Stimulated activated CD8-positive, alpha-beta memory T cell treated with anti-CD3 and anti-CD28 coated beads, Interleukin-15, amount 100 ng/mL, for 1 hour (primary cell): ENCODE measurements at regions not wholly inside any gene's neighbourhood (a gene's known extent, or its start where the extent isn't known, plus 50 kb on each side); places are given as distances from the start of the nearest gene placed in this dataset.

Source experiments
- DNase-seq: peaks from one replicate; pipeline ENCODE4 v3.0.0-alpha.2; 2020; ENCODE audit warnings: low read depth

GRCh38 chr2:136373841-136374240 lies 255.9 kb upstream of the CXCR4 start:
- DNase-seq = no peak

- DNase-seq = no peak
Observed at GRCh38 chr2:136373029-136373428, 255.1 kb upstream of the CXCR4 start.

GRCh38 chr2:136363900-136364299 lies 246.0 kb upstream of the CXCR4 start:
- no peak for DNase-seq

- DNase-seq = no peak
Observed at GRCh38 chr2:136363470-136363869, 245.5 kb upstream of the CXCR4 start.

- no peak for DNase-seq
Observed at GRCh38 chr2:136362676-136363390, 244.9 kb upstream of the CXCR4 start.

GRCh38 chr2:136361521-136361920 lies 243.6 kb upstream of the CXCR4 start:
- no peak for DNase-seq

GRCh38 chr2:136360790-136361189 lies 242.8 kb upstream of the CXCR4 start:
- DNase-seq = no peak

- no peak for DNase-seq
Observed at GRCh38 chr2:136359121-136359965, 241.4 kb upstream of the CXCR4 start.

- DNase-seq = no peak
Observed at GRCh38 chr2:136358576-136358975, 240.6 kb upstream of the CXCR4 start.

- DNase-seq = no peak
Observed at GRCh38 chr2:136357007-136357380, 239.0 kb upstream of the CXCR4 start.

GRCh38 chr2:136356125-136357006 lies 238.4 kb upstream of the CXCR4 start:
- no peak for DNase-seq

- DNase-seq = no peak
Observed at GRCh38 chr2:136351684-136352083, 233.7 kb upstream of the CXCR4 start.

GRCh38 chr2:136347981-136348380 lies 230.0 kb upstream of the CXCR4 start:
- no peak for DNase-seq

- no peak for DNase-seq
Observed at GRCh38 chr2:136344339-136344738, 226.4 kb upstream of the CXCR4 start.

- DNase-seq = no peak
Observed at GRCh38 chr2:136342138-136342537, 224.2 kb upstream of the CXCR4 start.

- no peak for DNase-seq
Observed at GRCh38 chr2:136334967-136335366, 217.0 kb upstream of the CXCR4 start.

GRCh38 chr2:136332436-136333095 lies 214.6 kb upstream of the CXCR4 start:
- DNase-seq = no peak

- no peak for DNase-seq
Observed at GRCh38 chr2:136331226-136331625, 213.3 kb upstream of the CXCR4 start.

GRCh38 chr2:136328207-136328795 lies 210.4 kb upstream of the CXCR4 start:
- DNase-seq = no peak

- peak; percentile 47 for DNase-seq
Observed at GRCh38 chr2:136327162-136327852, 209.4 kb upstream of the CXCR4 start.

- DNase-seq = no peak
Observed at GRCh38 chr2:136325844-136326331, 207.9 kb upstream of the CXCR4 start.
